ENCODE measurements at regions not wholly inside any gene's neighbourhood (a gene's known extent, or its start where the extent isn't known, plus 50 kb on each side); places are given as distances from the start of the nearest gene placed in this dataset.
"Not testable (repeated sequence)": the region's sequence is repeated elsewhere in the genome, so short reads cannot be mapped to it uniquely, and the experiment has no call there.

DNA sequence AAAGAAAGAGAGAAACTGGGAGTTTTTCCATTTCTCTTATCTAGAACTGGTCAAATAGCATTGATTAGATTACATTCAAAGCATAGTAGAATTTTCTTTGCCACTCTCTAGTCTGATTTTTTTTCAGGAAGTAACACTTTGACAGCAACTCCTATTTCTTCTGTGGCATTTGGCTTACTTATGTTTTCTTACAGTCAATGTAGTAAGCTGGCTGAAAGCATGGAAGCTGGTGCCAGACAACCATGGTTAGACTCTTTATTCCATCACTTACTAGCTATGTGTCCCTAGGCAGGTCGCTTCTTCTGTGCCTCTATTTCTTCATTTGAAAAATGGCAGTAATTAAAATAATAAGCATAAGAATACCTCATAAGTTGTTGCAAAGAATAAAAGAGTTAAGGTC, 54.2 kb upstream of the OPRM1 start:
- Histone ChIP-seq H3K36me3 (ENCODE audit: control insufficient read depth, insufficient read depth, low read length) (no peaks in the 10 kb centered on the region), H3K4me1 (ENCODE audit: control insufficient read depth, insufficient read depth, low read length) (no peaks in the 10 kb centered on the region), H3K27me3 (ENCODE audit: control insufficient read depth, insufficient read depth, low read length, poor library complexity, severe bottlenecking) (no peaks in the 10 kb centered on the region), H3K9me3 (ENCODE audit: control insufficient read depth, low read length) (no peaks in the 10 kb centered on the region), H3K27ac (ENCODE audit: insufficient read depth, low read depth, low read length, poor library complexity, severe bottlenecking) (no peak overlapping the region), H3K4me3 (ENCODE audit: insufficient read depth, low read depth, low read length) (no peak overlapping the region)
- 67% methylated on average over 1 of the region's 1 CpG; no CpG with 5 or more reads in 1 of the 2 experiments for WGBS, 2 experiments

- Histone ChIP-seq H3K9me3 (ENCODE audit: control insufficient read depth, low read length) (no peaks in the 10 kb centered on the region), H3K27me3 (ENCODE audit: control insufficient read depth, insufficient read depth, low read length, poor library complexity, severe bottlenecking) (no peaks in the 10 kb centered on the region), H3K4me1 (ENCODE audit: control insufficient read depth, insufficient read depth, low read length) (no peaks in the 10 kb centered on the region), H3K36me3 (ENCODE audit: control insufficient read depth, insufficient read depth, low read length) (no peaks in the 10 kb centered on the region), H3K27ac (ENCODE audit: insufficient read depth, low read depth, low read length, poor library complexity, severe bottlenecking) (no peak overlapping the region), H3K4me3 (ENCODE audit: insufficient read depth, low read depth, low read length) (no peak overlapping the region)
- 74 to 96% methylated on average over 2 of the region's 2 CpGs for WGBS, 2 experiments
These were observed 58.9 kb upstream of the OPRM1 start for GRCh38 chr6:153980171-153980570.

GRCh38 chr6:153978911-153979548, 60.0 kb upstream of the OPRM1 start:
- not testable (repeated sequence) for H3K4me3 ChIP-seq (ENCODE audit: insufficient read depth, low read depth, low read length); H3K27me3 ChIP-seq (ENCODE audit: control insufficient read depth, insufficient read depth, low read length, poor library complexity, severe bottlenecking); H3K9me3 ChIP-seq (ENCODE audit: control insufficient read depth, low read length); H3K36me3 ChIP-seq (ENCODE audit: control insufficient read depth, insufficient read depth, low read length); H3K4me1 ChIP-seq (ENCODE audit: control insufficient read depth, insufficient read depth, low read length); H3K27ac ChIP-seq (ENCODE audit: insufficient read depth, low read depth, low read length, poor library complexity, severe bottlenecking)
- 79 to 83% methylated on average over 26 of the region's 26 CpGs for WGBS, 2 experiments

- 92 to 97% methylated on average over 6 to 7 of the region's 7 CpGs for WGBS, 2 experiments
- Histone ChIP-seq H3K36me3 (ENCODE audit: control insufficient read depth, insufficient read depth, low read length) (no peaks in the 10 kb centered on the region), H3K9me3 (ENCODE audit: control insufficient read depth, low read length) (no peaks in the 10 kb centered on the region), H3K4me3 (ENCODE audit: insufficient read depth, low read depth, low read length) (no peak overlapping the region), H3K27ac (ENCODE audit: insufficient read depth, low read depth, low read length, poor library complexity, severe bottlenecking) (no peak overlapping the region), H3K27me3 (ENCODE audit: control insufficient read depth, insufficient read depth, low read length, poor library complexity, severe bottlenecking) (no peaks in the 10 kb centered on the region), H3K4me1 (ENCODE audit: control insufficient read depth, insufficient read depth, low read length) (no peaks in the 10 kb centered on the region)
These were observed 61.9 kb upstream of the OPRM1 start for GRCh38 chr6:153976921-153977693.

DNA sequence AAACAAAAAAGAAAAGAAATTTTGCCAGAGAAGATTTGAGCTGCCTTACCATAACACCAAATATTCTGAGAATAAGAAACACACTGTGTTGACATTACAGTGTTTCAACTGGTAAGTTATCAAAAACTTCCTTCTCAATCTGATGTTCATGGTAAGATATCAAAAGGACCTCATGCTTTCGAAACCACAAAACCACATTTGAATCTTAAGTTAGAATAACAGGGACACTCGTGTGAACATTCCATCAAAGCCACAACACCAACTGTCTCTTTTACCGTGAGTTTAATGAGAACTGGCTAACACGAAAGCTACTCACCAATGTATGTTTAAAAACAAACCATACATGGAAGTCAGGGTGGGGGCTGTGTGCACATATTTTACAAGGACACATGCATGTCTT, 73.0 kb upstream of the OPRM1 start:
- H3K4me1 ChIP-seq (ENCODE audit: control insufficient read depth, insufficient read depth, low read length): no peaks in the 10 kb centered on the region
- no peak overlapping the region for H3K4me3 ChIP-seq (ENCODE audit: insufficient read depth, low read depth, low read length)
- H3K27ac ChIP-seq (ENCODE audit: insufficient read depth, low read depth, low read length, poor library complexity, severe bottlenecking): no peak overlapping the region
- WGBS, 2 experiments: 89% methylated on average over 2 to 4 of the region's 4 CpGs
- no peaks in the 10 kb centered on the region for H3K36me3 ChIP-seq (ENCODE audit: control insufficient read depth, insufficient read depth, low read length)
- H3K9me3 ChIP-seq (ENCODE audit: control insufficient read depth, low read length): no peaks in the 10 kb centered on the region
- no peaks in the 10 kb centered on the region for H3K27me3 ChIP-seq (ENCODE audit: control insufficient read depth, insufficient read depth, low read length, poor library complexity, severe bottlenecking)

DNA sequence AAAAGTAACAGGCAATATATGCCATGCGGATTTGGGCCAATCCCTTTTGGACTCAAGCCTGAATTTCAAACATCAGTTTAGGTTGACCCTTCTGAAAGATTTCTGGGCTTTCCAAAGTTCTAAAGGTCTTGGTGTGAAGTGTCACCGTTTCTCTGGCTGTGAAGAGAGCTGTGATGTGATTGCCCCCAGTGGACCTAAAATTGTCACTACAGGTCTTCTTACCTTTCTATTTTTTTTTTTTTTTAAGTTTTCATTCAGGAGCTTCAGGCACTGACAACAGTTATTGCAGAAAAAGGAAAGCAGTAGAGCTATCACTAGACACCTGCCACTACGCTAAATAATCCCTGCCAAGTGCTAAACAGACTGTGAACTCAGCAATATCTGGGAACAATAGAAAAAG, 75.7 kb upstream of the OPRM1 start:
- Histone ChIP-seq H3K27me3 (ENCODE audit: control insufficient read depth, insufficient read depth, low read length, poor library complexity, severe bottlenecking) (no peaks in the 10 kb centered on the region), H3K27ac (ENCODE audit: insufficient read depth, low read depth, low read length, poor library complexity, severe bottlenecking) (no peak overlapping the region), H3K9me3 (ENCODE audit: control insufficient read depth, low read length) (no peaks in the 10 kb centered on the region), H3K4me1 (ENCODE audit: control insufficient read depth, insufficient read depth, low read length) (no peaks in the 10 kb centered on the region), H3K4me3 (ENCODE audit: insufficient read depth, low read depth, low read length) (no peak overlapping the region), H3K36me3 (ENCODE audit: control insufficient read depth, insufficient read depth, low read length) (no peaks in the 10 kb centered on the region)
- WGBS, 2 experiments: 90 to 93% methylated on average over 3 of the region's 3 CpGs

DNA sequence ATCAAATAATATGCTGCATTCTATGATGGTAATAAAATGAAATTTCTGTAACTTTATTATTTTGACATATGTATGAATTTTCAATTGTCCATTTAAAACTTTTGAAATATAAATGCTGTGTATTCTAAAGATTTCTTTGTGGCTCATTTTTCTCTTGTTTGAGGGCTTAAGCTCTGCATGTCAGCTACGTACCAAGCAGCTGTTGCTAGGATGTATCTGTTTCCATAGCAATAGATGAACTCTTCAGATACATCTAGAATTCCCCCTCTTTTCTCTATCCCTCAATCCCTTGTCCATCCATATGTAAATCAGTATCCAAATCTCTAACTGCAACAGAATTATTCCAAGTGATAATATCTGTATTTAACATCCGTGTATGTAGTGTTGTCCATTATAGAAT, 76.5 kb upstream of the OPRM1 start:
- 87 to 95% methylated on average over 1 of the region's 2 CpGs for WGBS, 2 experiments
- Histone ChIP-seq H3K27me3 (ENCODE audit: control insufficient read depth, insufficient read depth, low read length, poor library complexity, severe bottlenecking) (no peaks in the 10 kb centered on the region), H3K9me3 (ENCODE audit: control insufficient read depth, low read length) (no peaks in the 10 kb centered on the region), H3K4me1 (ENCODE audit: control insufficient read depth, insufficient read depth, low read length) (no peaks in the 10 kb centered on the region), H3K27ac (ENCODE audit: insufficient read depth, low read depth, low read length, poor library complexity, severe bottlenecking) (no peak overlapping the region), H3K4me3 (ENCODE audit: insufficient read depth, low read depth, low read length) (no peak overlapping the region), H3K36me3 (ENCODE audit: control insufficient read depth, insufficient read depth, low read length) (no peaks in the 10 kb centered on the region)

DNA sequence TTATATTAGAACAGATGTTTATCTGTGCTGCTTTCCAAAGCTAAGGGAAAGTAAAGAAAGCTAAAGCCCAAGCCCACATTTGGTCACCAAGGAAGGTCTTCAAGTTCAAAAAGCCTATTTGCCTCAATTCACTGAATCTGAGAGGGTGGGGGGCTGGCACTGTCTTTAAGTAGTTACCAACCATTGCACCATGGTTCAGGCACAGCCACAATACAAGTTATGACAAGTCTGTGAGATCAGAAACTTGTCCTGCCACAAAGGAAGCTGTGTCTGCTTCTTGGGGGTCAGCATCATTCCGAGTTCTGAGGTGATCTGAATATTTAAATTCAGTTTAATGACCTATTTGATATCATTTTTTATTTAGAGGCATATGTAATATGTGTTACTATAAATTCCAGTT, 78.3 kb upstream of the OPRM1 start:
- no peak overlapping the region for H3K4me3 ChIP-seq (ENCODE audit: insufficient read depth, low read depth, low read length)

DNA sequence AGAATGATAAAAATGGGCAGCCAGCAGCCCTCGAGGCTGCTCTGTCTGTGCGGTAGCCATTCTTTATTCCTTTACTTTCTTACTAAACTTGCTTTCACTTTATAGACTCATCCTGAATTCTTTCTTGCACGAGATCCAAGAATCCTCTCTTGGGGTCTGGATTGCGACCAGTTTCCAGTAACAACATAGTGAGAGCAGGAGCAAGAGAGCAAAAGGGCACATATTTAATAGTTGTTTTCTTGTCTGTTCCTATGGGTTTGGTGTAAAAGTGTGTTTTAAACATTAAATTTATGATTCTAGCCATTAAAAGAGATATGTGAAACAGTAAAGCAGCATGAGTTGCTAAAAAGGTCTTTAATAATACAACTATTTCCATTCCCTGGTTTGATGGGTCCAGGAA, 78.8 kb upstream of the OPRM1 start:
- Histone ChIP-seq H3K27ac (ENCODE audit: insufficient read depth, low read depth, low read length, poor library complexity, severe bottlenecking) (no peak overlapping the region), H3K9me3 (ENCODE audit: control insufficient read depth, low read length) (no peaks in the 10 kb centered on the region), H3K4me1 (ENCODE audit: control insufficient read depth, insufficient read depth, low read length) (no peaks in the 10 kb centered on the region), H3K4me3 (ENCODE audit: insufficient read depth, low read depth, low read length) (no peak overlapping the region), H3K27me3 (ENCODE audit: control insufficient read depth, insufficient read depth, low read length, poor library complexity, severe bottlenecking) (no peaks in the 10 kb centered on the region), H3K36me3 (ENCODE audit: control insufficient read depth, insufficient read depth, low read length) (no peaks in the 10 kb centered on the region)
- 91 to 97% methylated on average over 4 of the region's 4 CpGs for WGBS, 2 experiments

More for the DNA sequence above, 78.3 kb upstream of the OPRM1 start:
- Histone ChIP-seq H3K4me1 (ENCODE audit: control insufficient read depth, insufficient read depth, low read length) (no peaks in the 10 kb centered on the region), H3K36me3 (ENCODE audit: control insufficient read depth, insufficient read depth, low read length) (no peaks in the 10 kb centered on the region), H3K27ac (ENCODE audit: insufficient read depth, low read depth, low read length, poor library complexity, severe bottlenecking) (no peak overlapping the region), H3K27me3 (ENCODE audit: control insufficient read depth, insufficient read depth, low read length, poor library complexity, severe bottlenecking) (no peaks in the 10 kb centered on the region), H3K9me3 (ENCODE audit: control insufficient read depth, low read length) (no peaks in the 10 kb centered on the region)
- WGBS, 2 experiments: 82% methylated on average over 1 of the region's 1 CpG; no CpG with 5 or more reads in 1 of the 2 experiments

- Histone ChIP-seq H3K27me3 (ENCODE audit: control insufficient read depth, insufficient read depth, low read length, poor library complexity, severe bottlenecking) (no peaks in the 10 kb centered on the region), H3K36me3 (ENCODE audit: control insufficient read depth, insufficient read depth, low read length) (no peaks in the 10 kb centered on the region), H3K9me3 (ENCODE audit: control insufficient read depth, low read length) (no peaks in the 10 kb centered on the region), H3K4me3 (ENCODE audit: insufficient read depth, low read depth, low read length) (no peak overlapping the region), H3K27ac (ENCODE audit: insufficient read depth, low read depth, low read length, poor library complexity, severe bottlenecking) (no peak overlapping the region), H3K4me1 (ENCODE audit: control insufficient read depth, insufficient read depth, low read length) (no peaks in the 10 kb centered on the region)
- WGBS, 2 experiments: 89 to 92% methylated on average over 1 of the region's 1 CpG
These were observed 79.8 kb upstream of the OPRM1 start for GRCh38 chr6:153959276-153959675.
